ENCODE measurements at regions not wholly inside any gene's neighbourhood (a gene's known extent, or its start where the extent isn't known, plus 50 kb on each side); places are given as distances from the start of the nearest gene placed in this dataset.

DNA sequence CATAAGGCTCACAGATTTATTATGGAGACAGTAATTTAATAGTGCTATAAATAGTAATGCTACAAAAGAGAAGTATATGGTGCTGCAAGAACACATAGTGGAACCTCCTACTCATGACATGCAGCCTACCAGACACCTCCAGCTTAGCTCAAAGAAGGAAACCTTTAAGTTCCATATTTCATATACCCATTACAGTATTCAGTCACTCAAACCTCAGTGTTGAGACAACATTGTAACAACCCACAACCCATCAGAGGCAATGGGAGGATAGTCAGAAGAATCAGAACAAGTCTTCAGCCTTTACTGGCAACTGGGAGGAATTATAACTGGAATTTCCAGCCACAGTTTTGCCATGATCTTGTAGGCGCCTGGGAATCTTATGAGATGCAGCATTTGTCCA lies 186.3 kb upstream of the VSTM2A start:
- H3K4me1 ChIP-seq (ENCODE audit: low read length), result no peaks in the 10 kb centered on the region
- no peaks in the 10 kb centered on the region for H3K36me3 ChIP-seq (replicated peaks; ENCODE audit: low read depth, low read length)
- H3K27me3 ChIP-seq (ENCODE audit: low read depth, low read length), result no peaks in the 10 kb centered on the region
- no peak overlapping the region for H3K4me3 ChIP-seq (ENCODE audit: low read length)
- H3K9ac ChIP-seq (ENCODE audit: low read length), result no peak overlapping the region
- H3K79me2 ChIP-seq (ENCODE audit: low read length), result no peaks in the 10 kb centered on the region
- no peak overlapping the region for H3K4me2 ChIP-seq (ENCODE audit: low read length)
- no peaks in the 10 kb centered on the region for H4K20me1 ChIP-seq (ENCODE audit: insufficient read depth, low read length)
- no peak overlapping the region for H2AFZ ChIP-seq (ENCODE audit: low read depth, low read length)
- no peaks in the 10 kb centered on the region for H3K9me3 ChIP-seq (ENCODE audit: insufficient read depth, low read length)
- TF ChIP-seq CTCF (IDR thresholded peaks at IDR 0.05; ENCODE audit: low read depth, low read length), result no peak
- TF ChIP-seq EZH2phosphoT487 (IDR thresholded peaks at IDR 0.05; ENCODE audit: low read depth), result no peak
- no peak overlapping the region for H3K27ac ChIP-seq (ENCODE audit: low read length)

GRCh38 chr7:54360075-54360840 lies 181.9 kb upstream of the VSTM2A start:
- Histone ChIP-seq H2AFZ (ENCODE audit: low read depth, low read length) (no peak overlapping the region), H3K36me3 (replicated peaks; ENCODE audit: low read depth, low read length) (no peaks in the 10 kb centered on the region), H3K9ac (ENCODE audit: low read length) (no peak overlapping the region), H3K4me2 (ENCODE audit: low read length) (no peak overlapping the region), H3K9me3 (ENCODE audit: insufficient read depth, low read length) (no peaks in the 10 kb centered on the region), H3K4me3 (ENCODE audit: low read length) (no peak overlapping the region), H3K4me1 (ENCODE audit: low read length) (no peaks in the 10 kb centered on the region), H4K20me1 (ENCODE audit: insufficient read depth, low read length) (no peaks in the 10 kb centered on the region), H3K27ac (ENCODE audit: low read length) (no peak overlapping the region), H3K27me3 (ENCODE audit: low read depth, low read length) (no peaks in the 10 kb centered on the region), H3K79me2 (ENCODE audit: low read length) (no peaks in the 10 kb centered on the region)
- TF ChIP-seq EZH2phosphoT487 (IDR thresholded peaks at IDR 0.05; ENCODE audit: low read depth), result no peak
- no peak for TF ChIP-seq CTCF (IDR thresholded peaks at IDR 0.05; ENCODE audit: low read depth, low read length)

DNA sequence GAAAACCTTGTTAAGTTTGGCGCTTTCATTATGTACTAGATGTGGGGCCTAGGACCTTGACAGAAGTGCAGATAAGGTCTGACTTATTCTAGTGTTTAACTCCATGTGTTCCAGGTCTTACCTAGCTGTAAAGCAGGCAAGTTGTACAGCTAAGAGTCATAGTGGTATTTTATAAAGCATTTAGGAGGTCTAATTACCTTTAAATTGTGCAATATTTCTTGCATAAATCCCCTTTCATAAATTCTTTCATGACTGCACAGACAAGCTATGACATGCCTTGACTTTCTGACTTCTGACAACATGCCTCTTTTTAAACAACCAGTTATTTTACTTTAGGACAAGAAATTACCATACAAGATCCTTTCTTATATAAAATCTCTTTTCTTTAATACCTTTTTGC lies 151.6 kb upstream of the VSTM2A start:
- no peak overlapping the region for H3K4me3 ChIP-seq (ENCODE audit: low read length)
- TF ChIP-seq CTCF (IDR thresholded peaks at IDR 0.05; ENCODE audit: low read depth, low read length) (no peak), EZH2phosphoT487 (IDR thresholded peaks at IDR 0.05; ENCODE audit: low read depth) (no peak)
- no peaks in the 10 kb centered on the region for H3K9me3 ChIP-seq (ENCODE audit: insufficient read depth, low read length)
- no peaks in the 10 kb centered on the region for H4K20me1 ChIP-seq (ENCODE audit: insufficient read depth, low read length)
- no peaks in the 10 kb centered on the region for H3K79me2 ChIP-seq (ENCODE audit: low read length)
- no peak overlapping the region for H3K9ac ChIP-seq (ENCODE audit: low read length)
- H2AFZ ChIP-seq (ENCODE audit: low read depth, low read length), result no peak overlapping the region
- no peaks in the 10 kb centered on the region for H3K27me3 ChIP-seq (ENCODE audit: low read depth, low read length)
- H3K27ac ChIP-seq (ENCODE audit: low read length), result no peak overlapping the region
- no peak overlapping the region for H3K4me2 ChIP-seq (ENCODE audit: low read length)
- no peaks in the 10 kb centered on the region for H3K4me1 ChIP-seq (ENCODE audit: low read length)
- H3K36me3 ChIP-seq (replicated peaks; ENCODE audit: low read depth, low read length), result no peaks in the 10 kb centered on the region

DNA sequence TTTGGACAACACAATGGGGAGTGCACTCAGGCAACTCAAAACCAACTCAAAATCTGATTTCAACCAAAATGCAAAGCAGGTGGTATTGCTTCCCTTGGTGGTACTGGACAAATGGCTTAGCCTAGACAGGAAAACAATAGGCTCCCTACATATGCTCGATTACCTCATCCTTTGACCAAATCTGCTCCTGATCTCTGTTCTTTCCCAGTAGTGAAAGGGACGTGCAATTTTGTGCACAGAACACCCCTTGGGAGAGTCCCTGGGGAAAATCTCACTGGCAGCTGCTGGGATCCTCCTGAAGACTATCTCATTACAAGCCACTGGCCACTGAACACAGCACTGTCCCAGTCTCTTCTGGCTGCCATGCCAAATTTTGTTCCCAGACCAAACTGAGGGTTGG lies 149.2 kb upstream of the VSTM2A start:
- TF ChIP-seq CTCF (IDR thresholded peaks at IDR 0.05; ENCODE audit: low read depth, low read length) (no peak), EZH2phosphoT487 (IDR thresholded peaks at IDR 0.05; ENCODE audit: low read depth) (no peak)
- no peaks in the 10 kb centered on the region for H3K27me3 ChIP-seq (ENCODE audit: low read depth, low read length)
- H4K20me1 ChIP-seq (ENCODE audit: insufficient read depth, low read length), result no peaks in the 10 kb centered on the region
- no peaks in the 10 kb centered on the region for H3K79me2 ChIP-seq (ENCODE audit: low read length)
- no peak overlapping the region for H3K4me2 ChIP-seq (ENCODE audit: low read length)
- H3K4me1 ChIP-seq (ENCODE audit: low read length), result no peaks in the 10 kb centered on the region
- H3K36me3 ChIP-seq (replicated peaks; ENCODE audit: low read depth, low read length), result no peaks in the 10 kb centered on the region
- H2AFZ ChIP-seq (ENCODE audit: low read depth, low read length), result no peak overlapping the region
- H3K27ac ChIP-seq (ENCODE audit: low read length), result no peak overlapping the region
- no peaks in the 10 kb centered on the region for H3K9me3 ChIP-seq (ENCODE audit: insufficient read depth, low read length)
- no peak overlapping the region for H3K4me3 ChIP-seq (ENCODE audit: low read length)
- no peak overlapping the region for H3K9ac ChIP-seq (ENCODE audit: low read length)

Data from OCI-LY3 (cell line).